H9 (cell line): ENCODE measurements at regions not wholly inside any gene's neighbourhood (a gene's known extent, or its start where the extent isn't known, plus 50 kb on each side); places are given as distances from the start of the nearest gene placed in this dataset.

Source experiments
- DNase-seq: peaks from one replicate; pipeline ENCODE4 v3.0.0-alpha.2; 2017
- H2AFZ ChIP-seq: one replicate; pipeline ENCODE4 v1.6.1; 2013; ENCODE audit warnings: mild to moderate bottlenecking, low read length, control low read depth, moderate library complexity
- H2AK5ac ChIP-seq: 2 replicates; pipeline ENCODE4 v1.6.1; 2013; ENCODE audit warnings: low read length, control low read depth, mixed read lengths; ENCODE audit not compliant: insufficient read length
- H2BK120ac ChIP-seq: one replicate; pipeline ENCODE4 v1.6.1; 2013; ENCODE audit warnings: low read depth, mild to moderate bottlenecking, low read length, control low read depth, inconsistent platforms; ENCODE audit not compliant: poor library complexity, severe bottlenecking
- H2BK12ac ChIP-seq: 2 replicates; pipeline ENCODE4 v1.6.1; 2013; ENCODE audit warnings: low read length, control low read depth, mixed read lengths, low read depth; ENCODE audit not compliant: insufficient read length
- H2BK15ac ChIP-seq: 2 replicates; pipeline ENCODE4 v1.6.1; 2013; ENCODE audit warnings: low read depth, low read length, control low read depth
- H2BK20ac ChIP-seq: one replicate; pipeline ENCODE4 v1.6.1; 2013; ENCODE audit warnings: low read depth, mild to moderate bottlenecking, low read length, control low read depth, inconsistent platforms; ENCODE audit not compliant: poor library complexity, severe bottlenecking
- H2BK5ac ChIP-seq: 2 replicates; pipeline ENCODE4 v1.6.1; 2013; ENCODE audit warnings: low read length, control low read depth, mixed read lengths; ENCODE audit not compliant: insufficient read length
- H3K14ac ChIP-seq: 2 replicates; pipeline ENCODE4 v1.6.1; 2013; ENCODE audit warnings: low read length, control low read depth; ENCODE audit not compliant: insufficient read depth
- H3K18ac ChIP-seq: 2 replicates; pipeline ENCODE4 v1.6.1; 2013; ENCODE audit warnings: low read depth, mild to moderate bottlenecking, mixed read lengths, low read length, control low read depth; ENCODE audit not compliant: insufficient read length
- H3K23ac ChIP-seq: 2 replicates; pipeline ENCODE4 v1.6.1; 2013; ENCODE audit warnings: low read length, control low read depth, mixed read lengths, low read depth; ENCODE audit not compliant: insufficient read length
- H3K23me2 ChIP-seq: 2 replicates; pipeline ENCODE4 v1.6.1; 2013; ENCODE audit warnings: low read depth, mild to moderate bottlenecking, mixed read lengths, low read length, control low read depth; ENCODE audit not compliant: insufficient read length, poor library complexity, severe bottlenecking
- H3K27ac ChIP-seq: 2 replicates; pipeline ENCODE4 v1.5.1; 2013; ENCODE audit warnings: low read length, control low read depth, mixed read lengths, low read depth; ENCODE audit not compliant: insufficient read length
- H3K27me3 ChIP-seq: 2 replicates; pipeline ENCODE4 v1.6.1; 2013; ENCODE audit warnings: low read length, control low read depth, inconsistent platforms; ENCODE audit not compliant: insufficient read depth
- H3K4ac ChIP-seq: 2 replicates; pipeline ENCODE4 v1.6.1; 2013; ENCODE audit warnings: low read depth, mild to moderate bottlenecking, control low read depth, inconsistent platforms, low read length, moderate library complexity
- H3K4me1 ChIP-seq: 2 replicates; pipeline ENCODE4 v1.6.1; 2013; ENCODE audit warnings: low read length, control low read depth, inconsistent platforms; ENCODE audit not compliant: insufficient read depth
- H3K4me2 ChIP-seq: 2 replicates; pipeline ENCODE4 v1.6.1; 2013; ENCODE audit warnings: low read length, control low read depth, mixed read lengths; ENCODE audit not compliant: insufficient read length, insufficient read depth
- H3K56ac ChIP-seq: 2 replicates; pipeline ENCODE4 v1.6.1; 2013; ENCODE audit warnings: low read depth, mild to moderate bottlenecking, mixed read lengths, low read length, control low read depth; ENCODE audit not compliant: insufficient read length
- H3K79me1 ChIP-seq: 2 replicates; pipeline ENCODE4 v1.6.1; 2013; ENCODE audit warnings: low read depth, mild to moderate bottlenecking, moderate library complexity, low read length, control low read depth, inconsistent platforms; ENCODE audit not compliant: insufficient read depth, poor library complexity, severe bottlenecking
- H3K79me2 ChIP-seq: 2 replicates; pipeline ENCODE4 v1.6.1; 2013; ENCODE audit warnings: low read length, control low read depth, inconsistent platforms; ENCODE audit not compliant: insufficient read depth
- H3K9ac ChIP-seq: 2 replicates; pipeline ENCODE4 v1.6.1; 2013; ENCODE audit warnings: low read length, control low read depth, mixed read lengths; ENCODE audit not compliant: insufficient read length; ENCODE audit errors: extremely low read depth
- H3K9me3 ChIP-seq: one replicate; pipeline ENCODE4 v1.6.1; 2013; ENCODE audit warnings: low read depth, low read length, inconsistent platforms; ENCODE audit not compliant: control insufficient read depth
- H3T11ph ChIP-seq: one replicate; pipeline ENCODE4 v1.6.1; 2013; ENCODE audit warnings: mild to moderate bottlenecking, low read length, control low read depth, inconsistent platforms
- H4K20me1 ChIP-seq: one replicate; pipeline ENCODE4 v1.6.1; 2013; ENCODE audit not compliant: control insufficient read depth, insufficient read length, insufficient read depth
- H4K5ac ChIP-seq: 2 replicates; pipeline ENCODE4 v1.6.1; 2013; ENCODE audit warnings: low read depth, mild to moderate bottlenecking, mixed read lengths, low read length, control low read depth; ENCODE audit not compliant: insufficient read length
- H4K8ac ChIP-seq: replicated peaks from 2 replicates; pipeline ENCODE4 v1.6.1; 2013; ENCODE audit warnings: low read length, control low read depth, mixed read lengths, low read depth; ENCODE audit not compliant: insufficient read length
- H4K91ac ChIP-seq: 2 replicates; pipeline ENCODE4 v1.6.1; 2013; ENCODE audit warnings: low read depth, mild to moderate bottlenecking, moderate library complexity, mixed read lengths, low read length, control low read depth; ENCODE audit not compliant: insufficient read length
- H3K27ac Mint-ChIP-seq, 3 experiments: 2 replicates in 2 of 3; 3 replicates in 1 of 3; pipeline ENCODE4 v1.8.0; 2020 to 2021; ENCODE audit warnings: mixed read lengths in 3 of 3, mild to moderate bottlenecking in 1 of 3, moderate library complexity in 1 of 3
- H3K27me3 Mint-ChIP-seq: 2 replicates; pipeline ENCODE4 v1.8.0; 2021; ENCODE audit warnings: low read depth, mild to moderate bottlenecking, moderate library complexity, mixed read lengths
- H3K36me3 Mint-ChIP-seq, 3 experiments: 2 replicates in 2 of 3; 3 replicates in 1 of 3; pipeline ENCODE4 v1.8.0; 2020 to 2021; ENCODE audit warnings: low read depth in 3 of 3, mixed read lengths in 3 of 3; ENCODE audit not compliant: insufficient read depth in 1 of 3
- H3K4me1 Mint-ChIP-seq, 2 experiments: 2 replicates each; pipeline ENCODE4 v1.8.0; 2020; ENCODE audit warnings: mixed read lengths in 2 of 2
- H3K4me3 Mint-ChIP-seq, 2 experiments: 2 replicates in 1 of 2; 3 replicates in 1 of 2; pipeline ENCODE4 v1.8.0; 2020 to 2021; ENCODE audit warnings: mild to moderate bottlenecking in 2 of 2, mixed read lengths in 2 of 2, moderate library complexity in 1 of 2
- H3K9me3 Mint-ChIP-seq, 2 experiments: 2 replicates in 1 of 2; 3 replicates in 1 of 2; pipeline ENCODE4 v1.8.0; 2020; ENCODE audit warnings: mild to moderate bottlenecking in 2 of 2, mixed read lengths in 2 of 2, moderate library complexity in 1 of 2
- CTCF ChIP-seq: fragments of 200-600 bp; sonication (generic); conservative IDR thresholded peaks from 3 replicates; pipeline ENCODE4 v1.8.0; 2021; ENCODE audit warnings: antibody characterized with exemption, mild to moderate bottlenecking
- WGBS: extraction: QIAGEN DNeasy Blood & Tissue Kit; methylation state at CpG from one replicate; pipeline ENCODE4 v1.1.7; 2013; ENCODE audit warnings: missing lambda C conversion rate, low lambda C conversion rate, mixed read lengths; ENCODE audit not compliant: insufficient read length; ENCODE audit errors: extremely low coverage; 5-methylcytosine and 5-hydroxymethylcytosine counted together

GRCh38 chr7:115822380-115822779 is 208.2 kb downstream of the TFEC start:
- Histone ChIP-seq H4K20me1 (no peaks in the 10 kb centered on the region), H3K23me2 (no peaks in the 10 kb centered on the region), H3K9me3 (no peaks in the 10 kb centered on the region), H4K91ac (no peak overlapping the region), H2BK12ac (no peak overlapping the region), H2BK120ac (no peak overlapping the region), H3T11ph (no peak overlapping the region), H3K4me2 (no peak overlapping the region), H3K14ac (no peak overlapping the region), H3K79me2 (no peaks in the 10 kb centered on the region), H3K9ac (no peak overlapping the region), H2AK5ac (no peak overlapping the region), H2BK5ac (no peak overlapping the region), H2AFZ (no peak overlapping the region), H3K18ac (no peak overlapping the region), H3K4me1 (peaks cover 4% of the 10 kb centered on the region; the same call in 1 of the 2 replicates), H2BK20ac (no peak overlapping the region), H4K8ac (no peak overlapping the region), H3K79me1 (no peaks in the 10 kb centered on the region), H3K4ac (no peak overlapping the region), H3K27me3 (no peaks in the 10 kb centered on the region), H3K56ac (no peak overlapping the region), H2BK15ac (no peak overlapping the region), H4K5ac (no peak overlapping the region), H3K27ac (no peak overlapping the region), H3K23ac (no peak overlapping the region)
- Mint-ChIP-seq H3K27me3 (peaks cover 11% of the 10 kb centered on the region), H3K9me3 (no peaks in the 10 kb centered on the region; a peak in 1 of 5 replicates), H3K36me3 (peaks cover 0 to 2% (median 0%) of the 10 kb centered on the region in 3 experiments; a peak in 2 of 7 replicates), H3K4me1 (peaks cover 12 to 22% of the 10 kb centered on the region in 2 experiments), H3K27ac (no peak overlapping the region), H3K4me3 (no peak overlapping the region)
- DNase-seq = no peak
- no CpG with 5 or more reads among the region's 1 CpG for WGBS
- TF ChIP-seq CTCF = no peak
